Effector CD4-positive, alpha-beta T cell (primary cell): ENCODE measurements at regions not wholly inside any gene's neighbourhood (a gene's known extent, or its start where the extent isn't known, plus 50 kb on each side); places are given as distances from the start of the nearest gene placed in this dataset.
"Not testable (repeated sequence)": the region's sequence is repeated elsewhere in the genome, so short reads cannot be mapped to it uniquely, and the experiment has no call there.

Experiments
- DNase-seq: peaks from one replicate; pipeline ENCODE4 v3.0.0-alpha.2; 2020

DNA sequence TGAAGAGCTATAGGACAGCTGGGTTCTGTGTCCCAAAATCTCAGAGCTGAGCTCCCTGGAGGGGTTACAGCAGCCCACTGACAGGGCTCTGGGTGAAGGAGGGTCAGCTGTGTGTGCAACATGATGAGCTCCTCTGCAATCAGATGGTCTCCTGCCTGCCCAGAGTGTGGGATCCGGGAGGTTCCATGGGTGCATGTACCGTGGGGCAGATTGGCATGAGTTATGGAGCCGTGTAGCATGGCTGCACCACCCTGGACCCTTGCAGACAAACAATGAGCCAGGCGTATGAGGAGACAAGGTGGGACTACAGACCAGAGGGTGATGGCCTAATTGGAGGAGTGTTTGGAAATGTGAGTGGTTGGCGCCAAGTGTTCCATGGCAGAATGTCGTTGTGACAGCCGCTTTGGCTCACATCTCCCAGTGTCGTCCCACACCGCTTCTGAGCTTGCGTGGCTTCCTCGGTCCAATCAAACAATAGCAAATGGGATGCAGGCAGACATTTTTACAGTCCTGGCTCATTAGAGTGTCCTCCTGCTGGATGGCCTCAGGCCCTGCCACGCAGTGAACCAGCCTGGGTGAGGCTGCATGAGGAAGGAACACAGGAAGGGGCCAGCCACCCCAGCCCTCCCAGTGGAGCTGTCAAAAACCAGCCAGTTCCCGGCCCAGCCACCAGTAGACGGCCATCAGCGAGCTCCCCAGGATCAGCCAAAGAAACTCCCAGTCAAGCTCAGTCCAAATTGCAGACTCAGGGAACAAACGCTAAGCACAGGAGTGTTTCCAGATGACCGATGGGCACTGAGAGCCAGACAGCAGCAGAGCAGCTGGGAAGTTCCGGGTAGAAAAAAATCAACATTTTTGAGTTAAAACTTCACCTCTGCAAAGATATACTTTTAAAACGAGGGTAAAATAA is 1066.9 kb downstream of the BRD1 start:
- no peak for DNase-seq

GRCh38 chr22:48758881-48759875 is 1068.5 kb downstream of the BRD1 start:
- no peak for DNase-seq

GRCh38 chr22:48757985-48758561 is 1069.6 kb downstream of the BRD1 start:
- no peak for DNase-seq

- DNase-seq, result no peak
Measured at GRCh38 chr22:48757581-48757980, 1070.1 kb downstream of the BRD1 start.

- not testable (repeated sequence) for DNase-seq
Measured at GRCh38 chr22:48757135-48757534, 1070.5 kb downstream of the BRD1 start.

GRCh38 chr22:48756146-48757111 is 1071.2 kb downstream of the BRD1 start:
- no peak for DNase-seq

DNA sequence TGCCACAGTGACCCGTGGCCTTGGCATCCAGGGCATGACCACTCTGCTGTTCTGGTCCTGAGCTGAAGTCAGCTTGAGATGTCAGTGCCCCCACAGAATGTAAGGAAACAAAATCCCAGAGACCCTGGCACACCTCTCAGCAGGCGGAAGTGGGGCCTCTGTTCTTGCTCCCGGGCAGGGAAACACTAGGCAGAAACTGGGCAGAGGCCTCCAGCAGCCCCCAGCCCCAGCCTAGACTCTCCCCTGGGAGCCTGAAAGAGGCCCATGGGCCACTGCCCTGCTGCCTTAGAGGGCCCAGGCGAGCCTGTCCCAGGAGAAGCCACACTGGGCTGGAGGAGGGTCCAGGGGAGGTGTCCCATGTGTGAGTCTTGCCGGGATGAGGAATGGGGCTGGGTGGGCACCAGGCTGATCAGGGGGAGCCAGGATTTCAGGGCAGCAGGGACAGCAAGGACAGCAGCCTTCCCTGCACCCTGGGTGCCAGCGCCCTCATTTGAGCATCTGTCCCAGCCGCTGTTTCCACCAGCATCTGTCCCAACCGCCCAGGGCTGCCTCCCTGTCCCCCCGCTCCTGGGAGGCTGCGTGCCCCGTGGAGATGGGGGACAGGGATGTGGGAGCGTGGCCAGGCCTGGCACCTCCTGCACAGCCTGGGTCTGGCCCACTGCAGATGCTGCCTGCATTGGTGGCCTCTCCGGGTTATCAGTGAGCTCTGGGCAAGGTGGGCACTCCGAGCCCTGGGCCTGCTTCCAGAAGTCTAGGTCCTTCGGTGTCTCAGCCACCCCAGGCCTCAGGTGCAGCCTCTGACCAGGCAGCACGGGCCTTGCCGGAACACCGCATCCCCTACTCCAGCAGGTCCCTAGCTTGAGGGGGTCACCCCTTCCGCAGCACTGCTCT is 1072.4 kb downstream of the BRD1 start:
- DNase-seq, result no peak

GRCh38 chr22:48754611-48755058 is 1073.0 kb downstream of the BRD1 start:
- DNase-seq, result no peak

- no peak for DNase-seq
Measured at GRCh38 chr22:48753752-48754517, 1073.7 kb downstream of the BRD1 start.

DNA sequence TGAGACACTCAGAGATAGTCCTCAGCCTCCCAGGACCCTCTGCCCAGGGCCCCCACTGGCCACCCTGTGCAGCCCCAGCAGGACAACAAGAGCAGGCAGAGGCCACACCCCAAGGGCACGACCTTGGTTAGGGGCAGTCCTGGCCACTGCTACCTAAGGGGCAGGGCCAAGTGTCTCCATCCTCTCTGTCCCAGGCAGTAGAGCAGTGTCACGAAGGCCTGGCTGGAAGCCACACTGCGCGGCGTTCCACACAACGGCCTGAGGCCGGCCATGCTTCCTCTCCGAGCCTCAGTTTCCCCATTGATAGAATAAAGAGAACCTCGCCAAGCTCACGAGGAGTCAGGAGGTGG is 1074.3 kb downstream of the BRD1 start:
- no peak for DNase-seq

- no peak for DNase-seq
Measured at GRCh38 chr22:48752451-48753380, 1075.0 kb downstream of the BRD1 start.

DNA sequence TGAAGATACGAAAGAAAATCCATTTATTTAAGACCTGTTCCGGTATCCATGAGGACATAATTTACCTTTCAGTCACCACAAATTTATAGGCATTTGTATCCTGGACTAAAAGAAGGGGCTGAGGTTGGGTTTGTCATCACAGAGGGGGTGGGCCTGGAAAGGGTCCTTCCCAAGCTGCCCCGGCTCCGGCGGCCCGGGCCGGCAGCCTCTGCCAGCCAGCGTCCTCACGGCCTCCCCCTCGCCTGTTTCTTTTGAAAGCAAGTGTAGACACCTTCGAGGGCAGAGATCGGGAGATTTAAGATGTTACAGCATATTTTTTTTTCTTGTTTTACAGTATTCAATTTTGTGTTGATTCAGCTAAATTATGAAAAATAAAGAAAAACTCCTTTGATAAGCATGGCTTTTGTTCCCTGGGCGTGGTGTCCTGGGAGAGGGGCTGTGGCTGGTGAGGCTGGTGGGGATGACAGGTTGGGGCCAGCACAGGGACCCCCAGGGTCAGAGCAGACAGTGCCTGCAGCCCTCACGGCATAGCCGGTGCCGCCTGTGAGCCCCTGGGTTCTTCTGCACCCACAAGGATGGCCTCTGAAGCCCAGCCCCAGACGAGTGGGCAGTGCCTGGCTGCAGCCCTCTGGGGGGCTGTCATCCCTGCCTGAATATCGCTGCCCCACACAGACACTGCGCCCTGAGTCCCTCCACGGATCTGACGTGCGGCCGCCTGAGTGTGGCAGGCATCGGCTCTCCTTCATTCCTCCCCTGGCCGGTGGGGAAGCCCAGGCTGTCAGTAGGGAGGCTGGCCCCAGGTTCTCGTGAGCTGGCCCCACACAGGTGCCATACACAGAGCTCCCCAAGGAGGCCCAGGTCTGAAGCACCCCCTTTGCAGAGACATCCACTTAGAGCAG is 1075.9 kb downstream of the BRD1 start:
- no peak for DNase-seq

DNA sequence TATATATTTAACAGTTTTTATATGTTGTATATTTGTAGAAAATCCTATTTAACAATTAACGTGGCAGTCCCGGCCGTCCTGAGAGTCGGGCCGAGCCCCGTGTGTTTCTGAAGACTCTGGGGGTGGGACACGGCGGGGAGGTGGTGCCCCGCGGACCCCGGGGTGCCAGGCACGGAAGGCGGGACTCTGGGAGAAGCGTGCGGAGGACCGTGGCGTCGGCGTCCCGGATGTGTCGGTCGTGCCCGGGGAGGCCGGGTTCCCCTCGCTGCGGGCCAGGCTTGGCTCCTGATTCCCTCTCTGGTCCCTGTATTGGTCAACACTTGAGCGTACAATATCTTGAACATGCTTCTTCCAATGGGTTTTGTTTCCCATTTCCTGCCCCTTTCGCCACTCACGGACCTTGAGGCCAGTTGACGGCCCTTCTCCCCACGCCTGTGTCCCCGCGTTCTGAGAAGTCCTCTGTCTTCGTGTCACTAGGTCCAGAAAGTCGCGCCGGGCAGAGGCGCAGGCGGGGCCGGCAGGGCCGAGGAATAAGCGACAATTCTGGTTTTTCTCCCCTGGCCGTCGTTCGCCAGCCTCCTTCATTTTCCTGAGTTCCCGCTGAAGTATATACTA is 1076.7 kb downstream of the BRD1 start:
- DNase-seq, result no peak

GRCh38 chr22:48750282-48750681 is 1077.4 kb downstream of the BRD1 start:
- DNase-seq, result no peak

GRCh38 chr22:48749555-48750227 is 1078.0 kb downstream of the BRD1 start:
- DNase-seq, result no peak

- no peak for DNase-seq
Measured at GRCh38 chr22:48748860-48749554, 1078.7 kb downstream of the BRD1 start.
